GM12872 (cell line): ENCODE measurements at regions not wholly inside any gene's neighbourhood (a gene's known extent, or its start where the extent isn't known, plus 50 kb on each side); places are given as distances from the start of the nearest gene placed in this dataset.

Experiments used
- CTCF ChIP-seq: IDR thresholded peaks from 3 replicates; pipeline ENCODE4 v1.5.1; 2011; ENCODE audit warnings: low read depth, mild to moderate bottlenecking, low read length, moderate library complexity; ENCODE audit not compliant: insufficient read depth

GRCh38 chr3:82802501-82802900 lies 1041.1 kb upstream of the GBE1 start:
- TF ChIP-seq CTCF: no peak

GRCh38 chr3:82800248-82800647 lies 1038.8 kb upstream of the GBE1 start:
- no peak for TF ChIP-seq CTCF

- no peak for TF ChIP-seq CTCF
Measured at GRCh38 chr3:82796765-82797164, 1035.3 kb upstream of the GBE1 start.

GRCh38 chr3:82791241-82791640 lies 1029.8 kb upstream of the GBE1 start:
- no peak for TF ChIP-seq CTCF

GRCh38 chr3:82790307-82791097 lies 1029.1 kb upstream of the GBE1 start:
- no peak for TF ChIP-seq CTCF

GRCh38 chr3:82783194-82783593 lies 1021.7 kb upstream of the GBE1 start:
- TF ChIP-seq CTCF: no peak

GRCh38 chr3:82773207-82773606 lies 1011.8 kb upstream of the GBE1 start:
- no peak for TF ChIP-seq CTCF

GRCh38 chr3:82764521-82764920 lies 1003.1 kb upstream of the GBE1 start:
- TF ChIP-seq CTCF: no peak
